ENCODE measurements at regions not wholly inside any gene's neighbourhood (a gene's known extent, or its start where the extent isn't known, plus 50 kb on each side); places are given as distances from the start of the nearest gene placed in this dataset.
A peak's percentile ranks its signal among the peaks of the same experiment; 100 is the strongest.

DNA sequence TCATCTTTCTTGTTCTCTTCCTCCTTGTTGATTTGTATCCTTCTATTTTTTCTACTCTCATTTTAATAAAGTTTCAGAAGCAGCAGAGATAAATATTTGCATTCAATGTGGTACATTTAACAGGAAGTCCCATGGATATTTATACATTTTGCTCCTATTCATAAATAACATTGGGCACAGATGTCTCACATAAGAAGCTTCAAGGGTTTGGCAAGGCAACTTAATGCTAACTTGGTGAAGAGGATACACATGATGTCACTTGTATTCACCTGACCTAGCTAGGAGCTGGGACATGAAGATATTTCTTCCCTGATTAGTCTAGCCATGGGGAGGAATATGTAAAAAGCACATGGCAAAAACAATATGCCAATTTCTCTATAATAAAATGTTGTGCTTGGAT is 65.1 kb upstream of the DUSP10 start:
- TF ChIP-seq ZNF274 (IDR thresholded peaks at IDR 0.05; ENCODE audit: low read depth, low read length) = no peak
- TF ChIP-seq SUZ12 (IDR thresholded peaks at IDR 0.05; ENCODE audit: extremely low read depth, insufficient read depth, insufficient read length) = no peak
- TF ChIP-seq YY1 (IDR thresholded peaks at IDR 0.05; ENCODE audit: insufficient read depth, insufficient read length) = no peak
- no peak for DNase-seq (ENCODE audit: low read depth, low spot score)
- H3K4me3 ChIP-seq (ENCODE audit: insufficient read length, low read depth) = no peak overlapping the region
- no peaks in the 10 kb centered on the region for H3K4me1 ChIP-seq (ENCODE audit: insufficient read depth, insufficient read length)
- H3K9ac ChIP-seq (ENCODE audit: insufficient read length, low read depth) = no peak overlapping the region
- H3K36me3 ChIP-seq (ENCODE audit: insufficient read depth, insufficient read length, low read length) = no peaks in the 10 kb centered on the region
- no peaks in the 10 kb centered on the region for H3K9me3 ChIP-seq (ENCODE audit: insufficient read depth, low read length)
- H3K27me3 ChIP-seq (ENCODE audit: insufficient read depth, insufficient read length) = no peaks in the 10 kb centered on the region

GRCh38 chr1:221806236-221806635 is 64.3 kb upstream of the DUSP10 start:
- Histone ChIP-seq H3K9me3 (ENCODE audit: insufficient read depth, low read length) (no peaks in the 10 kb centered on the region), H3K36me3 (ENCODE audit: insufficient read depth, insufficient read length, low read length) (no peaks in the 10 kb centered on the region), H3K4me1 (ENCODE audit: insufficient read depth, insufficient read length) (peaks cover 3% of the 10 kb centered on the region), H3K27me3 (ENCODE audit: insufficient read depth, insufficient read length) (no peaks in the 10 kb centered on the region), H3K9ac (ENCODE audit: insufficient read length, low read depth) (no peak overlapping the region), H3K4me3 (ENCODE audit: insufficient read length, low read depth) (no peak overlapping the region)
- TF ChIP-seq ZNF274 (IDR thresholded peaks at IDR 0.05; ENCODE audit: low read depth, low read length) = no peak
- no peak for TF ChIP-seq SUZ12 (IDR thresholded peaks at IDR 0.05; ENCODE audit: extremely low read depth, insufficient read depth, insufficient read length)
- TF ChIP-seq YY1 (IDR thresholded peaks at IDR 0.05; ENCODE audit: insufficient read depth, insufficient read length) = no peak
- no peak for DNase-seq (ENCODE audit: low read depth, low spot score)

DNA sequence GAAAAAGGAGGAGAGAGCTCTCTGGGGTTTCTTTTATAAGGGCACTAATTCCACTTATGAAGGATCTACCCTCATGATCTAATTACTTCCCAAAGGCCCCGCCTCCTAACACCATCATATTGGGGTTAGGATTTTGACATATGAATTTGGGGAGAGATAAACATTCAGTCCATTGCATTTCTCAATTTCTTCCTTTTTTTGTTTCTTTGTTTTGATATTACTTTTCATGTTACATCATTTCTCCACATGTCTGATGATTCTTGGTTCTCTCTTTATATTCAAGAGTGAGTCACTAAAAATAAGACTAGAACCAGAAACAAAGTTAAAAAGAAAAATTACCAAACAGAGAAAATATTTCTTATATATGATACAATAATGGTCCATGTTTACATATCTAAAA is 63.2 kb upstream of the DUSP10 start:
- peaks cover 6% of the 10 kb centered on the region for H3K4me1 ChIP-seq (ENCODE audit: insufficient read depth, insufficient read length)
- no peak overlapping the region for H3K4me3 ChIP-seq (ENCODE audit: insufficient read length, low read depth)
- TF ChIP-seq ZNF274 (IDR thresholded peaks at IDR 0.05; ENCODE audit: low read depth, low read length) = no peak
- no peaks in the 10 kb centered on the region for H3K27me3 ChIP-seq (ENCODE audit: insufficient read depth, insufficient read length)
- H3K9ac ChIP-seq (ENCODE audit: insufficient read length, low read depth) = no peak overlapping the region
- no peaks in the 10 kb centered on the region for H3K9me3 ChIP-seq (ENCODE audit: insufficient read depth, low read length)
- H3K36me3 ChIP-seq (ENCODE audit: insufficient read depth, insufficient read length, low read length) = no peaks in the 10 kb centered on the region
- no peak for DNase-seq (ENCODE audit: low read depth, low spot score)

GRCh38 chr1:221804303-221804702 is 62.4 kb upstream of the DUSP10 start:
- no peak for TF ChIP-seq ZNF274 (IDR thresholded peaks at IDR 0.05; ENCODE audit: low read depth, low read length)
- TF ChIP-seq SUZ12 (IDR thresholded peaks at IDR 0.05; ENCODE audit: extremely low read depth, insufficient read depth, insufficient read length) = no peak
- TF ChIP-seq YY1 (IDR thresholded peaks at IDR 0.05; ENCODE audit: insufficient read depth, insufficient read length) = no peak
- no peak for DNase-seq (ENCODE audit: low read depth, low spot score)
- Histone ChIP-seq H3K9ac (ENCODE audit: insufficient read length, low read depth) (no peak overlapping the region), H3K27me3 (ENCODE audit: insufficient read depth, insufficient read length) (no peaks in the 10 kb centered on the region), H3K4me1 (ENCODE audit: insufficient read depth, insufficient read length) (peaks cover 6% of the 10 kb centered on the region), H3K9me3 (ENCODE audit: insufficient read depth, low read length) (peaks cover 7% of the 10 kb centered on the region), H3K36me3 (ENCODE audit: insufficient read depth, insufficient read length, low read length) (no peaks in the 10 kb centered on the region), H3K4me3 (ENCODE audit: insufficient read length, low read depth) (no peak overlapping the region)

- no peaks in the 10 kb centered on the region for H3K36me3 ChIP-seq (ENCODE audit: insufficient read depth, insufficient read length, low read length)
- H3K4me3 ChIP-seq (ENCODE audit: insufficient read length, low read depth) = no peak overlapping the region
- H3K9ac ChIP-seq (ENCODE audit: insufficient read length, low read depth) = no peak overlapping the region
- DNase-seq (ENCODE audit: low read depth, low spot score) = peak; percentile 22
- H3K27me3 ChIP-seq (ENCODE audit: insufficient read depth, insufficient read length) = no peaks in the 10 kb centered on the region
- no peak for TF ChIP-seq ZNF274 (IDR thresholded peaks at IDR 0.05; ENCODE audit: low read depth, low read length)
- peaks cover 6% of the 10 kb centered on the region for H3K4me1 ChIP-seq (ENCODE audit: insufficient read depth, insufficient read length)
- peaks cover 7% of the 10 kb centered on the region for H3K9me3 ChIP-seq (ENCODE audit: insufficient read depth, low read length)
These were observed 60.1 kb upstream of the DUSP10 start for GRCh38 chr1:221801773-221802516.

GRCh38 chr1:221801251-221801661 is 59.4 kb upstream of the DUSP10 start:
- Histone ChIP-seq H3K9ac (ENCODE audit: insufficient read length, low read depth) (no peak overlapping the region), H3K4me1 (ENCODE audit: insufficient read depth, insufficient read length) (peaks cover 6% of the 10 kb centered on the region), H3K27me3 (ENCODE audit: insufficient read depth, insufficient read length) (no peaks in the 10 kb centered on the region), H3K4me3 (ENCODE audit: insufficient read length, low read depth) (no peak overlapping the region), H3K9me3 (ENCODE audit: insufficient read depth, low read length) (peaks cover 7% of the 10 kb centered on the region), H3K36me3 (ENCODE audit: insufficient read depth, insufficient read length, low read length) (no peaks in the 10 kb centered on the region)
- DNase-seq (ENCODE audit: low read depth, low spot score) = no peak
- TF ChIP-seq YY1 (IDR thresholded peaks at IDR 0.05; ENCODE audit: insufficient read depth, insufficient read length) (no peak), ZNF274 (IDR thresholded peaks at IDR 0.05; ENCODE audit: low read depth, low read length) (no peak), SUZ12 (IDR thresholded peaks at IDR 0.05; ENCODE audit: extremely low read depth, insufficient read depth, insufficient read length) (no peak)

GRCh38 chr1:221800831-221801230 is 58.9 kb upstream of the DUSP10 start:
- Histone ChIP-seq H3K4me1 (ENCODE audit: insufficient read depth, insufficient read length) (peaks cover 6% of the 10 kb centered on the region), H3K27me3 (ENCODE audit: insufficient read depth, insufficient read length) (no peaks in the 10 kb centered on the region), H3K4me3 (ENCODE audit: insufficient read length, low read depth) (no peak overlapping the region), H3K9me3 (ENCODE audit: insufficient read depth, low read length) (peaks cover 7% of the 10 kb centered on the region), H3K36me3 (ENCODE audit: insufficient read depth, insufficient read length, low read length) (no peaks in the 10 kb centered on the region), H3K9ac (ENCODE audit: insufficient read length, low read depth) (no peak overlapping the region)
- DNase-seq (ENCODE audit: low read depth, low spot score) = no peak
- no peak for TF ChIP-seq ZNF274 (IDR thresholded peaks at IDR 0.05; ENCODE audit: low read depth, low read length)

DNA sequence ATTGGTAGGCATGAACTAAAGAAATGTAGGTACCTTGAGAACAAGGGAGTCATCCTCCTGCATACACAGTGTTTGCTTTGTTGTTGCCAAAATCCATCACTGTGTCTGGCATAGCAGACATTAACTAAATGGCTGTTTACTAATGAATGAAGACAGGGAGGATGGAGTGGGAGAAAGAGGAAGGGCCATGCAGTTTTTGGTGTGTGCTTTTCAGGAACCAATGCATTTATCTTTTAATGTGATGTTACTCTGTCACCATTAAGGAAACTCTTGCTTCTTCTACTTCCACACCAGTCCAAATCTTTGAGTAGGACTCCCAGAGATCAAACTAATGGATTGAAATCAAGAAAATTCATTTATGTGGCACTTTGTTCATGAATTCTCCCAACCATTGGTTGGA is 55.6 kb upstream of the DUSP10 start:
- Histone ChIP-seq H3K9me3 (ENCODE audit: insufficient read depth, low read length) (peaks cover 7% of the 10 kb centered on the region), H3K27me3 (ENCODE audit: insufficient read depth, insufficient read length) (no peaks in the 10 kb centered on the region), H3K9ac (ENCODE audit: insufficient read length, low read depth) (no peak overlapping the region), H3K36me3 (ENCODE audit: insufficient read depth, insufficient read length, low read length) (no peaks in the 10 kb centered on the region), H3K4me3 (ENCODE audit: insufficient read length, low read depth) (no peak overlapping the region), H3K4me1 (ENCODE audit: insufficient read depth, insufficient read length) (peaks cover 6% of the 10 kb centered on the region)
- TF ChIP-seq YY1 (IDR thresholded peaks at IDR 0.05; ENCODE audit: insufficient read depth, insufficient read length) = no peak
- TF ChIP-seq SUZ12 (IDR thresholded peaks at IDR 0.05; ENCODE audit: extremely low read depth, insufficient read depth, insufficient read length) = no peak
- no peak for TF ChIP-seq ZNF274 (IDR thresholded peaks at IDR 0.05; ENCODE audit: low read depth, low read length)
- DNase-seq (ENCODE audit: low read depth, low spot score) = no peak

Data from NT2/D1 (cell line).